H9 (cell line): ENCODE measurements at regions not wholly inside any gene's neighbourhood (a gene's known extent, or its start where the extent isn't known, plus 50 kb on each side); places are given as distances from the start of the nearest gene placed in this dataset.

Source experiments
- DNase-seq: peaks from one replicate; pipeline ENCODE4 v3.0.0-alpha.2; 2017
- H2AFZ ChIP-seq: one replicate; pipeline ENCODE4 v1.6.1; 2013; ENCODE audit warnings: mild to moderate bottlenecking, low read length, control low read depth, moderate library complexity
- H2AK5ac ChIP-seq: 2 replicates; pipeline ENCODE4 v1.6.1; 2013; ENCODE audit warnings: low read length, control low read depth, mixed read lengths; ENCODE audit not compliant: insufficient read length
- H2BK120ac ChIP-seq: one replicate; pipeline ENCODE4 v1.6.1; 2013; ENCODE audit warnings: low read depth, mild to moderate bottlenecking, low read length, control low read depth, inconsistent platforms; ENCODE audit not compliant: poor library complexity, severe bottlenecking
- H2BK12ac ChIP-seq: 2 replicates; pipeline ENCODE4 v1.6.1; 2013; ENCODE audit warnings: low read length, control low read depth, mixed read lengths, low read depth; ENCODE audit not compliant: insufficient read length
- H2BK15ac ChIP-seq: 2 replicates; pipeline ENCODE4 v1.6.1; 2013; ENCODE audit warnings: low read depth, low read length, control low read depth
- H2BK20ac ChIP-seq: one replicate; pipeline ENCODE4 v1.6.1; 2013; ENCODE audit warnings: low read depth, mild to moderate bottlenecking, low read length, control low read depth, inconsistent platforms; ENCODE audit not compliant: poor library complexity, severe bottlenecking
- H2BK5ac ChIP-seq: 2 replicates; pipeline ENCODE4 v1.6.1; 2013; ENCODE audit warnings: low read length, control low read depth, mixed read lengths; ENCODE audit not compliant: insufficient read length
- H3K14ac ChIP-seq: 2 replicates; pipeline ENCODE4 v1.6.1; 2013; ENCODE audit warnings: low read length, control low read depth; ENCODE audit not compliant: insufficient read depth
- H3K18ac ChIP-seq: 2 replicates; pipeline ENCODE4 v1.6.1; 2013; ENCODE audit warnings: low read depth, mild to moderate bottlenecking, mixed read lengths, low read length, control low read depth; ENCODE audit not compliant: insufficient read length
- H3K23ac ChIP-seq: 2 replicates; pipeline ENCODE4 v1.6.1; 2013; ENCODE audit warnings: low read length, control low read depth, mixed read lengths, low read depth; ENCODE audit not compliant: insufficient read length
- H3K23me2 ChIP-seq: 2 replicates; pipeline ENCODE4 v1.6.1; 2013; ENCODE audit warnings: low read depth, mild to moderate bottlenecking, mixed read lengths, low read length, control low read depth; ENCODE audit not compliant: insufficient read length, poor library complexity, severe bottlenecking
- H3K27ac ChIP-seq: 2 replicates; pipeline ENCODE4 v1.5.1; 2013; ENCODE audit warnings: low read length, control low read depth, mixed read lengths, low read depth; ENCODE audit not compliant: insufficient read length
- H3K27me3 ChIP-seq: 2 replicates; pipeline ENCODE4 v1.6.1; 2013; ENCODE audit warnings: low read length, control low read depth, inconsistent platforms; ENCODE audit not compliant: insufficient read depth
- H3K4ac ChIP-seq: 2 replicates; pipeline ENCODE4 v1.6.1; 2013; ENCODE audit warnings: low read depth, mild to moderate bottlenecking, control low read depth, inconsistent platforms, low read length, moderate library complexity
- H3K4me1 ChIP-seq: 2 replicates; pipeline ENCODE4 v1.6.1; 2013; ENCODE audit warnings: low read length, control low read depth, inconsistent platforms; ENCODE audit not compliant: insufficient read depth
- H3K4me2 ChIP-seq: 2 replicates; pipeline ENCODE4 v1.6.1; 2013; ENCODE audit warnings: low read length, control low read depth, mixed read lengths; ENCODE audit not compliant: insufficient read length, insufficient read depth
- H3K56ac ChIP-seq: 2 replicates; pipeline ENCODE4 v1.6.1; 2013; ENCODE audit warnings: low read depth, mild to moderate bottlenecking, mixed read lengths, low read length, control low read depth; ENCODE audit not compliant: insufficient read length
- H3K79me1 ChIP-seq: 2 replicates; pipeline ENCODE4 v1.6.1; 2013; ENCODE audit warnings: low read depth, mild to moderate bottlenecking, moderate library complexity, low read length, control low read depth, inconsistent platforms; ENCODE audit not compliant: insufficient read depth, poor library complexity, severe bottlenecking
- H3K79me2 ChIP-seq: 2 replicates; pipeline ENCODE4 v1.6.1; 2013; ENCODE audit warnings: low read length, control low read depth, inconsistent platforms; ENCODE audit not compliant: insufficient read depth
- H3K9ac ChIP-seq: 2 replicates; pipeline ENCODE4 v1.6.1; 2013; ENCODE audit warnings: low read length, control low read depth, mixed read lengths; ENCODE audit not compliant: insufficient read length; ENCODE audit errors: extremely low read depth
- H3K9me3 ChIP-seq: one replicate; pipeline ENCODE4 v1.6.1; 2013; ENCODE audit warnings: low read depth, low read length, inconsistent platforms; ENCODE audit not compliant: control insufficient read depth
- H3T11ph ChIP-seq: one replicate; pipeline ENCODE4 v1.6.1; 2013; ENCODE audit warnings: mild to moderate bottlenecking, low read length, control low read depth, inconsistent platforms
- H4K20me1 ChIP-seq: one replicate; pipeline ENCODE4 v1.6.1; 2013; ENCODE audit not compliant: control insufficient read depth, insufficient read length, insufficient read depth
- H4K5ac ChIP-seq: 2 replicates; pipeline ENCODE4 v1.6.1; 2013; ENCODE audit warnings: low read depth, mild to moderate bottlenecking, mixed read lengths, low read length, control low read depth; ENCODE audit not compliant: insufficient read length
- H4K8ac ChIP-seq: replicated peaks from 2 replicates; pipeline ENCODE4 v1.6.1; 2013; ENCODE audit warnings: low read length, control low read depth, mixed read lengths, low read depth; ENCODE audit not compliant: insufficient read length
- H4K91ac ChIP-seq: 2 replicates; pipeline ENCODE4 v1.6.1; 2013; ENCODE audit warnings: low read depth, mild to moderate bottlenecking, moderate library complexity, mixed read lengths, low read length, control low read depth; ENCODE audit not compliant: insufficient read length
- H3K27ac Mint-ChIP-seq, 3 experiments: 2 replicates in 2 of 3; 3 replicates in 1 of 3; pipeline ENCODE4 v1.8.0; 2020 to 2021; ENCODE audit warnings: mixed read lengths in 3 of 3, mild to moderate bottlenecking in 1 of 3, moderate library complexity in 1 of 3
- H3K27me3 Mint-ChIP-seq: 2 replicates; pipeline ENCODE4 v1.8.0; 2021; ENCODE audit warnings: low read depth, mild to moderate bottlenecking, moderate library complexity, mixed read lengths
- H3K36me3 Mint-ChIP-seq, 3 experiments: 2 replicates in 2 of 3; 3 replicates in 1 of 3; pipeline ENCODE4 v1.8.0; 2020 to 2021; ENCODE audit warnings: low read depth in 3 of 3, mixed read lengths in 3 of 3; ENCODE audit not compliant: insufficient read depth in 1 of 3
- H3K4me1 Mint-ChIP-seq, 2 experiments: 2 replicates each; pipeline ENCODE4 v1.8.0; 2020; ENCODE audit warnings: mixed read lengths in 2 of 2
- H3K4me3 Mint-ChIP-seq, 2 experiments: 2 replicates in 1 of 2; 3 replicates in 1 of 2; pipeline ENCODE4 v1.8.0; 2020 to 2021; ENCODE audit warnings: mild to moderate bottlenecking in 2 of 2, mixed read lengths in 2 of 2, moderate library complexity in 1 of 2
- H3K9me3 Mint-ChIP-seq, 2 experiments: 2 replicates in 1 of 2; 3 replicates in 1 of 2; pipeline ENCODE4 v1.8.0; 2020; ENCODE audit warnings: mild to moderate bottlenecking in 2 of 2, mixed read lengths in 2 of 2, moderate library complexity in 1 of 2
- WGBS: extraction: QIAGEN DNeasy Blood & Tissue Kit; methylation state at CpG from one replicate; pipeline ENCODE4 v1.1.7; 2013; ENCODE audit warnings: missing lambda C conversion rate, low lambda C conversion rate, mixed read lengths; ENCODE audit not compliant: insufficient read length; ENCODE audit errors: extremely low coverage; 5-methylcytosine and 5-hydroxymethylcytosine counted together
- TF ChIP-seq, protein P1 (sequence below): fragments of 200-600 bp; sonication (generic); conservative IDR thresholded peaks from 3 replicates; pipeline ENCODE4 v1.8.0; 2021; ENCODE audit warnings: antibody characterized with exemption, mild to moderate bottlenecking

DNA sequence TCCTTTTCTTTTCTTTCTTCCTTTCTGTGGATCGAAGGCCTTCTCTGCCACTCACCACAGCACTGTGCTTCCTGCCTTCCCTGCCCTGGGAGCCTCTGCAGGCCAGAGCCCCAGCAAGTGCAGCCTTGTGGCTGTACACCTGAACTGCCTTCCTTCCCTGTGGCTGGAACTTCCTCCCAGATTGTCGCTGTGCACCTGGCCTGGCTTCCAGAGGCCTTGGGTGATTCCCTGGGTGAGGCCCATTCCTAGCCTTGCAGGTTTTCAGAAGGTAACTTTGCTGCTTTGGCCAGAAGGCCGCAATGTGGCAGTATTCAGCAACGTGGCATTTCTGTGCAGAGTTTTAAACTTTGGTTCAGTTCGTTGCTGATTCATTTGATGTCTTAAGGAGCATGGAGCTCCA lies 50.1 kb upstream of the RASGEF1A start:
- H3K4me1 Mint-ChIP-seq: peaks cover 46 to 64% of the 10 kb centered on the region in 2 experiments
- Histone ChIP-seq H2BK15ac (no peak overlapping the region), H3K27me3 (no peaks in the 10 kb centered on the region), H3K4me1 (no peaks in the 10 kb centered on the region; the same call in 1 of the 2 replicates), H3K18ac (no peak overlapping the region), H2AK5ac (no peak overlapping the region), H3K4me2 (no peak overlapping the region), H3K4ac (no peak overlapping the region), H3K27ac (no peak overlapping the region), H4K8ac (no peak overlapping the region), H2BK120ac (no peak overlapping the region), H3K23me2 (no peaks in the 10 kb centered on the region), H2AFZ (no peak overlapping the region), H4K5ac (no peak overlapping the region), H2BK5ac (no peak overlapping the region), H2BK12ac (no peak overlapping the region), H2BK20ac (no peak overlapping the region), H3T11ph (no peak overlapping the region), H3K23ac (no peak overlapping the region), H3K9me3 (no peaks in the 10 kb centered on the region), H3K79me1 (no peaks in the 10 kb centered on the region), H3K14ac (no peak overlapping the region), H3K56ac (no peak overlapping the region), H4K91ac (no peak overlapping the region), H3K79me2 (no peaks in the 10 kb centered on the region), H3K9ac (no peak overlapping the region), H4K20me1 (no peaks in the 10 kb centered on the region)
- H3K4me3 Mint-ChIP-seq: no peak overlapping the region
- H3K9me3 Mint-ChIP-seq: no peaks in the 10 kb centered on the region
- H3K27me3 Mint-ChIP-seq: peaks cover 7% of the 10 kb centered on the region
- DNase-seq: no peak
- TF ChIP-seq, protein P1, sequence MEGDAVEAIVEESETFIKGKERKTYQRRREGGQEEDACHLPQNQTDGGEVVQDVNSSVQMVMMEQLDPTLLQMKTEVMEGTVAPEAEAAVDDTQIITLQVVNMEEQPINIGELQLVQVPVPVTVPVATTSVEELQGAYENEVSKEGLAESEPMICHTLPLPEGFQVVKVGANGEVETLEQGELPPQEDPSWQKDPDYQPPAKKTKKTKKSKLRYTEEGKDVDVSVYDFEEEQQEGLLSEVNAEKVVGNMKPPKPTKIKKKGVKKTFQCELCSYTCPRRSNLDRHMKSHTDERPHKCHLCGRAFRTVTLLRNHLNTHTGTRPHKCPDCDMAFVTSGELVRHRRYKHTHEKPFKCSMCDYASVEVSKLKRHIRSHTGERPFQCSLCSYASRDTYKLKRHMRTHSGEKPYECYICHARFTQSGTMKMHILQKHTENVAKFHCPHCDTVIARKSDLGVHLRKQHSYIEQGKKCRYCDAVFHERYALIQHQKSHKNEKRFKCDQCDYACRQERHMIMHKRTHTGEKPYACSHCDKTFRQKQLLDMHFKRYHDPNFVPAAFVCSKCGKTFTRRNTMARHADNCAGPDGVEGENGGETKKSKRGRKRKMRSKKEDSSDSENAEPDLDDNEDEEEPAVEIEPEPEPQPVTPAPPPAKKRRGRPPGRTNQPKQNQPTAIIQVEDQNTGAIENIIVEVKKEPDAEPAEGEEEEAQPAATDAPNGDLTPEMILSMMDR: peak; percentile 25; the same call in 2 of the 3 replicates
- no CpG with 5 or more reads among the region's 5 CpGs for WGBS
- 0 out of 7 replicates have a peak overlapping the region, but pooled peaks of 1 of the 3 experiments have one; percentile 76 for H3K27ac Mint-ChIP-seq
- no peaks in the 10 kb centered on the region for H3K36me3 Mint-ChIP-seq
